WTC11 (cell line): ENCODE measurements at regions not wholly inside any gene's neighbourhood (a gene's known extent, or its start where the extent isn't known, plus 50 kb on each side); places are given as distances from the start of the nearest gene placed in this dataset.

ENCODE experiments used
- ATF6 ChIP-seq: sonication (generic); formaldehyde crosslinking; IDR thresholded peaks from 2 replicates; pipeline ENCODE4 v1.8.1; 2023; ENCODE audit warnings: mild to moderate bottlenecking, missing genetic modification reagents
- CTCF ChIP-seq: fragments of 200-600 bp; IDR thresholded peaks from 2 replicates; pipeline ENCODE4 v1.8.0; 2022; ENCODE audit warnings: antibody characterized with exemption
- JUN ChIP-seq: sonication (generic); formaldehyde crosslinking; IDR thresholded peaks from 2 replicates; pipeline ENCODE4 v1.8.0; 2023; ENCODE audit warnings: mild to moderate bottlenecking, missing genetic modification reagents
- SMAD3 ChIP-seq: sonication (generic); formaldehyde crosslinking; IDR thresholded peaks from 2 replicates; pipeline ENCODE4 v1.8.0; 2022; ENCODE audit warnings: missing genetic modification reagents, mild to moderate bottlenecking, borderline replicate concordance
- TP53 ChIP-seq: sonication (generic); formaldehyde crosslinking; IDR thresholded peaks from 2 replicates; pipeline ENCODE4 v1.8.1; 2023; ENCODE audit warnings: mild to moderate bottlenecking, missing genetic modification reagents
- ZNF281 ChIP-seq: sonication (generic); formaldehyde crosslinking; IDR thresholded peaks from 2 replicates; pipeline ENCODE4 v1.8.0; 2023; ENCODE audit warnings: mild to moderate bottlenecking, missing genetic modification reagents

DNA sequence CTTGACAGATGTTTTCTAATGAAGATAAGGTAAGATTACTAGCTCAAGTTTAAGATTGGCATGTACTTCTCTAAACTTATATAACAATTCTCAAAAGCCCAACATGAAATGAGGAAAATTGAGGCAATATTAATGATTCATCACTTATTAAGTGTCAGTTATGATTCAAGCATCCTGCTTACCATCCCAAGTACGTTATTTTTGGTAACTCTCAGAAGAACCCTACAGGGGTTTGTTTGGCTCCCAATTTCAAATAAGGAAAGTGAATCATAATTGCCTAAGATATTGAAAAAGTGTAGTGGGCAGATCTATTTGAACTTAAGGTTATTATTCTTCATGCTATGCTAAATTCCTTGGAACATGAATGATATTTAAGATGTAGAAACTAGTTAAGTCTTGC lies 387.9 kb upstream of the TENM3 start:
- TF ChIP-seq ZNF281 (CRISPR knock-in tag) (no peak), JUN (CRISPR knock-in tag) (no peak), TP53 (CRISPR knock-in tag) (no peak), SMAD3 (no peak), CTCF (no peak), ATF6 (CRISPR knock-in tag) (no peak)
